ENCODE measurements at regions not wholly inside any gene's neighbourhood (a gene's known extent, or its start where the extent isn't known, plus 50 kb on each side); places are given as distances from the start of the nearest gene placed in this dataset.

DNA sequence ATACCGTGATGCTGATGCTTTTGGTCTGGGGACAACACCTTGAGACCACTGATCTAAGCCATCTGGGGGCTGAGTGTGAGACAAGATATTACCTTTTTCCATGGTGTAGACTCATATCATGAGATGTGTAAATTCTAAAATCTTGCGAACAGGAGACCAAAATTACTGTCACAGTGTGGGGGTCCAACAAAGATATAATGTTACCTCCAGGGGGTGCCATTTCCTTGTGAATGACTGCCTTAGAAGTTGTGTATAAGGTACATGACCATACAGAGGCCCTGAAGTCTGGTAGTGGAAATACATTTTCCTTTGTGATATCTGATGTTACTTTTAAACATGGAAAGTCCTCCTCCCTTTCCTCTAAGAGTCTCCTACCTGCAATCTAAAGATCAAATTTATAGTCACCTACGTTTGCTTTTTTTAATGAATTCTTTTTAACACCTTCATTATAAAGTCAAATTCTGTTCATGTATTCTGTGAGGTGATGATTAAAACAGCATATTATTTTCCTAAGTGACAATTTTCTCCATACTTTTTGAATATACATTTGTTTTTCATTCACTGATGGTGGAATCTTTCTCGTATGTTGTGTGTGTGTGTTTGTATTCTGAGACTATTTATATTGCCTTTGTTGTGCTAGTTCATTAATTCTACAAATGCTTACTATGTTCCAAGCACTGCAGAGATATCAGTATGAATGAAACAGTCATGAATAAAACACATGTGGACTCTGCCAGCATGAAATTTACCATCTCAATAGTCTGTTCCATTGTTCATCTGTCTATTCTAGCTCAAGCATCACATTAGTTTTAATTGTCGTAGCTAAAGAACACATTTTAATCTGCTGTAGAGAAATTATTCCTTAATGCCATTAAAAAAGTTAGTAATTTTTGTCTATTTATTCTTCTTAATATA is 113.7 kb downstream of the RFC3 start:
- Histone ChIP-seq H3K36me3 (ENCODE audit: control insufficient read depth, insufficient read depth, low read length) (no peaks in the 10 kb centered on the region), H3K27me3 (ENCODE audit: control insufficient read depth, insufficient read depth, low read length) (no peaks in the 10 kb centered on the region), H3K4me3 (ENCODE audit: low read depth, low read length) (no peak overlapping the region)
- TF ChIP-seq, protein P1, sequence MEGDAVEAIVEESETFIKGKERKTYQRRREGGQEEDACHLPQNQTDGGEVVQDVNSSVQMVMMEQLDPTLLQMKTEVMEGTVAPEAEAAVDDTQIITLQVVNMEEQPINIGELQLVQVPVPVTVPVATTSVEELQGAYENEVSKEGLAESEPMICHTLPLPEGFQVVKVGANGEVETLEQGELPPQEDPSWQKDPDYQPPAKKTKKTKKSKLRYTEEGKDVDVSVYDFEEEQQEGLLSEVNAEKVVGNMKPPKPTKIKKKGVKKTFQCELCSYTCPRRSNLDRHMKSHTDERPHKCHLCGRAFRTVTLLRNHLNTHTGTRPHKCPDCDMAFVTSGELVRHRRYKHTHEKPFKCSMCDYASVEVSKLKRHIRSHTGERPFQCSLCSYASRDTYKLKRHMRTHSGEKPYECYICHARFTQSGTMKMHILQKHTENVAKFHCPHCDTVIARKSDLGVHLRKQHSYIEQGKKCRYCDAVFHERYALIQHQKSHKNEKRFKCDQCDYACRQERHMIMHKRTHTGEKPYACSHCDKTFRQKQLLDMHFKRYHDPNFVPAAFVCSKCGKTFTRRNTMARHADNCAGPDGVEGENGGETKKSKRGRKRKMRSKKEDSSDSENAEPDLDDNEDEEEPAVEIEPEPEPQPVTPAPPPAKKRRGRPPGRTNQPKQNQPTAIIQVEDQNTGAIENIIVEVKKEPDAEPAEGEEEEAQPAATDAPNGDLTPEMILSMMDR (IDR thresholded peaks at IDR 0.05; ENCODE audit: insufficient read depth, low read length, poor library complexity, severe bottlenecking), result peak; percentile 41
- no peak for DNase-seq (ENCODE audit: low read depth)

DNA sequence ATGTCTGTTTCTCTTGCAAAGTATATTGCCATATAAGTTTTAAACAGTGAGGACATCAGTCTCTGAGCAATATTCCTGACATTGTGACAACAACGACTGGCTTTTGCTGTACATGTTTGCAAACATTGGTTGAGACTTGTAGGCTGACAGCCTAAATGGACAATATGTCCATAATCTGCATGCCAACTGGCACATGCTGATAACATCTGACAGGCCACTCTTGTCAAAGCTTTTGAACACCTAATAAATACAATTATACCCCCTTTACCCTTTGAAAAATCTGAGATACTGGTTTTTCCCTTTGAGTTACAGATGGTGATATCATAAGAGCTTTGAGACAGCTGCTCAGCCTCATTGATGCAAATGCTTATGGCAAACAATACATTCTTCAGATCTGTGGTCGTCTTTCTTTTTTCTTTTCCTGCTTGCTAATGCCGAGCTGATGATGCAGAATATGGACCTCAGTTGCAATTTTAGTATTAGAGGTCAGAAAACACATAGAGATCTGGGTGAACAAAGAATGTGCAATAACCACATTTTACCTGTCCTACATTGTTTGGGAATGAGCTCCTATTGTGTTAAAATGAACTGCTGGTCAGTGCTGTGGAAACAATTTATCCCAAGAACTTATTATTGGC is 114.9 kb downstream of the RFC3 start:
- Histone ChIP-seq H3K36me3 (ENCODE audit: control insufficient read depth, insufficient read depth, low read length) (no peaks in the 10 kb centered on the region), H3K4me3 (ENCODE audit: low read depth, low read length) (no peak overlapping the region), H3K27me3 (ENCODE audit: control insufficient read depth, insufficient read depth, low read length) (no peaks in the 10 kb centered on the region)
- TF ChIP-seq, protein P1 (IDR thresholded peaks at IDR 0.05; ENCODE audit: insufficient read depth, low read length, poor library complexity, severe bottlenecking), result no peak
- peak; percentile 21 for DNase-seq (ENCODE audit: low read depth)

DNA sequence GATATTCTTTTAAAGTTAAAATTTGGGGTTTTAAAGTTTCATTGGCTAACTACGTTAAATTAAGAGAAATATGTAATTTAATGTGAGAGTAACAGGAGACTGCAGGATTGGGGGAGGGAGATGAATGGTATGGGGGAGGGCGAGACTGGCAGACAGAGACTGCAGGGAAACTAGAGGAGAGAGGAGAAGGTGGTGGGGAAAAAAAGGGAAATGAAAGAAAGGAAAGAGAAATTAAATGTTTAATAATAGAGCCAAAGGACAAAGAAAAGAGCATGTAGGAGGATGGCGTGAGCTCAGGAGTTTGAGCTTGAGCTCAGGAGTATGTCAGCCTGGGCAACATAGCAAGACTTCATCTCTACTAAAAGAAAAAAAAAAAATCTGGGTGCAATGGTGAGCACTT is 115.9 kb downstream of the RFC3 start:
- Histone ChIP-seq H3K27me3 (ENCODE audit: control insufficient read depth, insufficient read depth, low read length) (no peaks in the 10 kb centered on the region), H3K36me3 (ENCODE audit: control insufficient read depth, insufficient read depth, low read length) (no peaks in the 10 kb centered on the region), H3K4me3 (ENCODE audit: low read depth, low read length) (no peak overlapping the region)
- DNase-seq (ENCODE audit: low read depth), result no peak
- TF ChIP-seq, protein P1 (IDR thresholded peaks at IDR 0.05; ENCODE audit: insufficient read depth, low read length, poor library complexity, severe bottlenecking), result no peak

DNA sequence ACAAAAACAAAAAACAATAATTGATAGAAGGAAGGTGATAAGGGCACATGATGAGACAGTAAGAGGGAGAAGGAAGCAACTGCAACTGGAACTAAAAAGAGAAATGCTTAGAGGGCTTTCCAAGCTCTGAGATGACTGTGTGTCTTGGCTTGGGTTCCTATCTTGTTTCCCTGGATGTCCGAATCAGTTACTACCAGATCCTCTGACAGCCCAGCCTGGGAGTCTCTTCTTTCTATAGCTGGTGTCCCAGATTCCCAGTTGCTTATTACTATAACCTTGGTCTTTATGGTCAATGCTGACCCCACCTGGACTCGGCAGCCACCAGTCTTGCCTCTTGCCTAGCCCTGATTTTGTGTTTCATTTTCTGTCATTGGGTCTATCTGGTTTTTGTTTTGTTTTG is 116.4 kb downstream of the RFC3 start:
- TF ChIP-seq, protein P1 (IDR thresholded peaks at IDR 0.05; ENCODE audit: insufficient read depth, low read length, poor library complexity, severe bottlenecking), result no peak
- no peak for DNase-seq (ENCODE audit: low read depth)
- Histone ChIP-seq H3K4me3 (ENCODE audit: low read depth, low read length) (no peak overlapping the region), H3K27me3 (ENCODE audit: control insufficient read depth, insufficient read depth, low read length) (no peaks in the 10 kb centered on the region), H3K36me3 (ENCODE audit: control insufficient read depth, insufficient read depth, low read length) (no peaks in the 10 kb centered on the region)

DNA sequence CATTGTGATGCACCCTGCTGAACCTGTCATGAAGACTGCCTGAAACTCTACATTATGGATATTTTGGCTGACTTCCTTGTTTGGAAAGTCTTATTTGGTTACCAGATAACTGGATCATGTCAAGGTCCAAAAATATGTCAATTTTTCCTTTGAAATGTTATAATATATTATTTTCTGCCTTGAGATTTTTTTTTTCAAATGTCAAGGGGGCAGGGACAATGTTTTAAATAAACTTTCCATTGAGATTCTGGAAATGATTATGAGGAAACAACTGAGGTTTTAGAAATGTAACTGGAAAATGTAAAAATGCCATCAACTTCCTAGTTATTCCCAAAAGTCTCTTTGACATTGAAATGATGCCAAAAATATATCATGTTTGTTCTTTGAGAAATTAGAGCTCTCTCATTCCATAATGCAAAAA is 117.0 kb downstream of the RFC3 start:
- Histone ChIP-seq H3K4me3 (ENCODE audit: low read depth, low read length) (no peak overlapping the region), H3K36me3 (ENCODE audit: control insufficient read depth, insufficient read depth, low read length) (no peaks in the 10 kb centered on the region), H3K27me3 (ENCODE audit: control insufficient read depth, insufficient read depth, low read length) (no peaks in the 10 kb centered on the region)
- TF ChIP-seq, protein P1 (IDR thresholded peaks at IDR 0.05; ENCODE audit: insufficient read depth, low read length, poor library complexity, severe bottlenecking), result no peak
- no peak for DNase-seq (ENCODE audit: low read depth)

Measured in kidney epithelial cell (primary cell).